ENCODE measurements at regions not wholly inside any gene's neighbourhood (a gene's known extent, or its start where the extent isn't known, plus 50 kb on each side); places are given as distances from the start of the nearest gene placed in this dataset.
A peak's percentile ranks its signal among the peaks of the same experiment; 100 is the strongest.

DNA sequence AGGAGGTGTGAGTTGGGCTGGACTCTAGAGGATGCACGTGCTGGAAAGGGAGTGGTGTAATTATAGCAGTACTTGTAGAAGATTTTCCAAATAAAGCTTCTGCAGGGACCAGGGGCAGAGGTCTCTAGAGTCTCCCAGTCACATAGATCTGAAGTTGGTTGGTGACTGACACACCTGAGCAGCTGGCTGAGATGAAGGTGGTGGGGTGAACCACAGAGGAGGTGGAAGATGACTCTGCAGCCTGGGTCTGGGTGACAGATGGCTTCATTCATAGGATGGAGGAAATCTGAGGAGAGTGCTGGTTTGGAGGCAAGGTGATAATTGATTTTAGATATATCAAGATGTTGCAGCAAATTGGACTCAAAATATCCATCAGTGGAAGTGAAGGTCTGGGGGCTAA, 178.9 kb upstream of the IVNS1ABP start:
- no peak for DNase-seq

GRCh38 chr1:185495007-185495406, 178.0 kb upstream of the IVNS1ABP start:
- DNase-seq, result peak; percentile 15

GRCh38 chr1:185492089-185492825, 175.2 kb upstream of the IVNS1ABP start:
- no peak for DNase-seq

GRCh38 chr1:185491604-185492003, 174.6 kb upstream of the IVNS1ABP start:
- no peak for DNase-seq

DNA sequence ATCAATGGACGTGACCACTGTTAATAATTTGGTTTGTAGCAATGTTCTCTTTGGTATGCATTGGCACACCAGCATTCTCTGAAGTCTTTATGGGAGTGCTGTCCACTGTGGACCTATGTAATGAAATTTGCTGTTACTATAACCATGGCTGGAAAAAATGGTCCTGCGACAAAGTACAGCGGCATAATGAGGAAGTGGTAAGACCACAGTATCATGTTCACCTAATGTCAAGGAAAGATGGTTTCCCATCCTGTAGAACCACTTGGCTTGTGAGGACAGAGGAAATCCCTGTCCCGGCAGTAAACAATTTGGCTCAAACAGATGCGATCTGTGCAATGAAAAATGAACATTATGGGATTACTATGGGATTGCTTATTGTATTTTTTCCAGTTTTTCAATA, 173.9 kb upstream of the IVNS1ABP start:
- DNase-seq, result no peak

DNA sequence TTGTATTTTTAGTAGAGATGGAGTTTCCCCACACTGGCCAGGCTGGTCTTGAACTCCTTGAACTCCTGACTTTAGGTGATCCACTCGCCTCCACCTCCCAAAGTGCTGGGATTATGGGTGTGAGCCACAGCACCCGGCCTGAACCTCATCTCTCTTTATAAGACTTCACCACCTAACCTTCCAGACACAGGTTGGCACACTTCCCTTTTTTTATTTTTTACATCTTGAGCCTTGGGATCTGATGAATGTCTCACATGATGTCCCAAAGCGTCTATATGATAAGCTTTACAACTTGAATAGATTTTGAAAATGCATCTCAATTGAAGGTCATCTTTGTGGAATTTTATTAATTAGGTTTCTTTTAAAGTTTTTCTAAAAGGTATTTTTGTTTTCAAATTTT, 172.4 kb upstream of the IVNS1ABP start:
- no peak for DNase-seq

- no peak for DNase-seq
Measured at GRCh38 chr1:185488808-185489207, 171.8 kb upstream of the IVNS1ABP start.

DNA sequence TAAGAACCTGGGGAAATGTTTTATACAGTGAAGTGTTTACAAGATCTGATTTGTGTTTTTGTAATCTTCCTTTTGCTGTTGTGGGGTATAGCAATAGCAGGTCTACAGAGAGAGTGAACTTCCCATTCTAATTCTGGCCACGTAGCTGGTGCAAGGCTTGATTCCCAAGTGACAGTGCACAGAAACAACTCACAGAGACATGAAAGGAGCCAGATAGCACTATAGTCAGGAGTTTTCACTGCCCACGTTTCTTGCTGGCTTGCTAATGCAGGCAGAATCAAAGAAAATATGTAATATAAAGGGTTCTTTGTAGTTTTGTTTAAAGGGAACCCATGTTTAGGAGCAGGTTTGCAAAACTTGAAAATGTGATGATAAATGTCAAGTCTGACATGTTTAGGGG, 170.9 kb upstream of the IVNS1ABP start:
- no peak for DNase-seq

DNA sequence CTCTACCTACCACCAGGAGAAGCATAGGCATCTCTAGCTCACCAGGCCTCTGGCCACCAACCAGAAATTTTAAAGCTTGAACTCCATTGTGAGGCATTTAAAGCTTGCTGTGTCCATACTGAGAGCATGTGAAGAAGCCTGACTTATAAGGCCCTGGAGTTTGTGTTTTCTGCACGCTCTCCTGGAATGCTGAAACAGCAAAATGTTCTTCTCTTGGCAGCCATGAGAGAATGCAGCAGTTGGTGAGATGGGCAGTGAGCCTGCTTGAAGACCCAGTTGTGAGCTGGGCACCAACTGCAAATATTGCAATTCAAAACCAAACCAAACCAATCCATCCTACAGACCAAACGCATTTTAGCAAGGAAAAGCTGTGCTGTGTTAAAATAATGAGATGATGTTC, 170.0 kb upstream of the IVNS1ABP start:
- DNase-seq, result no peak

DNA sequence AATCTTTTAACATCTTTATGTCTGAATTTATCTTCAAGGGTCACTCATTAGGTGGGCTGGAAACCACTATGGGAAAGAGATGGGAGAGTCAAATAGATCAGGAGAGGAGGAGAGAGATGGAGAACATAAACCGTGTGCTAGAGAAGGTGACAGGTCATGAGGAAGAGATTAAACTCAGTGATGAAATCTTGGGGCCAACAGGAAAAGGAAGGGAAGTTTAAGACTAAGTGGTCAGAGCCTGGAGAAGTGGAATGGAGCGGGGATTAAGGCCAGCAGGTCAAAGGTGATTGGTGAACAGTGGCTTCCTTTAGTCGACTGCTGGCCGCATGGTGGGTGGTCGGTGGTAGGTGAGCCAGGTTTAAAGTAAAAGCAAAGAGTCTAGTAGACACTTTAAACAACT, 169.3 kb upstream of the IVNS1ABP start:
- no peak for DNase-seq

GRCh38 chr1:185483664-185484450, 166.8 kb upstream of the IVNS1ABP start:
- peak; percentile 75 for DNase-seq

- DNase-seq, result no peak
Measured at GRCh38 chr1:185483217-185483616, 166.2 kb upstream of the IVNS1ABP start.

GRCh38 chr1:185480545-185480944, 163.5 kb upstream of the IVNS1ABP start:
- DNase-seq, result no peak

DNA sequence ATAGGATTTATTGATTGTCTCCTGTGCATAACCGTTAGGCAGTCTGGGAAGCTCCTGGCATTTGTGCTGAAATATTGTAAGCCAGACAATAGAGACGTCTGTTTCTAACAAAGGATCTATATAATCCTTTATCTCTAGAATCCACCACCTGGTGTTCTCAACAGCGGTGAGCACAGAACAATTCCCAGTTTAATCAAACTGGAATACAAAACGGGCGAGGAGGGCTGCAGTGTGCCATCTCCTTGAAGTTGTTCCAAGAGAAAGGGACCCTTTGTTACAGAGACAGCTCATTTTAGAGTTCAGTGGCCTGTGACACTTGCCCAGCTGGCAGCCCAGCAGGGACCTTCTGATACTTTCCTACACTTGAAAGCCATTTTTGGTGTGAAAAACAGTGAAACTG, 162.8 kb upstream of the IVNS1ABP start:
- DNase-seq, result no peak

DNA sequence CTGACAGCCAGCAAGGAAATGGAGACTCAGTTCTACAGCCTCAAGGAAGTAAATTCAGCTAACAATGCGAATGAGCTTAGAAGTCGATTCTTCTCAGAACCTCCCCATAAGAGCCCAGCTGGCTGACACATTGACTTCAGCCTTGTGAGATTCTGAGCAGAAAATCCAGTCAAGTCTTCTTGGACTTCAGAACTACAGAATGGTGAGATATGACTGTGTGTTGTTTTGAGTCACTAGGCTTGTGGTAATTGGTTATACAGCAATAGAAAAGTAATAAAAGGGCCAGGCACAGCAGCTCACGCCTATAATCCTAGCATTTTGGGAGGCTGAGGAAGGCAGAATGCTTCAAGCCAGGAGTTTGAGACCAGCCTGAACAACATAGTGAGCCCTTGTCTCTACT, 161.8 kb upstream of the IVNS1ABP start:
- no peak for DNase-seq

- DNase-seq, result no peak
Measured at GRCh38 chr1:185477638-185478580, 160.9 kb upstream of the IVNS1ABP start.

DNA sequence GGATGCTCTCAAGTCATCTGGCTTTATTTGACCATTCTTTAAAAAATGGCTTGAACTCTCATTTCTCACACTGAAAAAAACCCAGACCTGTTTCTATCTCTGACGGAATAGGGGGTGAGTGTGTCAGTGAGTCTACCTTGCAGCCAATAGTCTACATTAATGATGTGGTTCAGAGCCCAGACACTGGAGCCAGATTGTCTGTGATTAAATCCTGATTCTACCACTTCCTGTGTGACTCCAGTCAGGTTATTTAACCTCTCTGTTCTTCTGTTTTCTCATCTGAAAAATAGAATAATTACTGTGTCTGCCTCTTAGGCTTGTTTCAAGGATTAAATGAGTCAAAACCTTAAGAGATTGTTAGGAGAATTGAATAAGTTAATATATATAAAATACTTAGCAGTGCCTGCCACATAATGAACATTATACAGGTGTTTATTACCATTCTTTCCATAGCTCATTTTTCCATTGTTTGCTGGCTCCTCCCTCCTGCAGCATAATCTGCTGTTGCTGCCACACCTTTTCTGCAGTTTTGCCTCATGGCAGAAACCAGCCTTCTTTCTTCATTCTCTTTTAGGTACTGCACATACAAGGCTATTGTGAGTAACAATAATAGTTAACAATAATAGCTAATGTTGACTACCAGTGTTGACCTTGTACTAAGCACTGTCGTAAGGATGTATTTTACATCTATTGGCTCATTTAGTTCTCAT, 157.6 kb upstream of the IVNS1ABP start:
- DNase-seq, result no peak

DNA sequence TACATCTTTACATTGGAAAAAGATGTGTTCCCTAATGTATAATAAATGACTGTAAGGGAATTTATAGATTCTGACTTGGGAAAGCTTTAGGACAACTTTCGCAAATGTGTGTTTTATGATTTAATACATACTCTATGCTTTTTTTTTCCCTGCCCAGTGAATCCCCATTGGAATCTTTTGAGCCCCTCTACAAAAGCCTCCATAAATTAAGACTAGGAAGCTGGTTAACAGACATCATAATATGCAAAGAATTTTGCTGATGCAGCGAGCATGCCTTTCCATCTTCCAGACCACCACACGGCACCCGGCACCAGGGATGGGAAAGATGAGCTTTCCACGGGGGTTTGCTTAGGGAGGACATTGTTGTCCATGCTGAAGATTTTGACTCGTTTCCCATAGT, 156.1 kb upstream of the IVNS1ABP start:
- DNase-seq, result no peak

GRCh38 chr1:185468626-185469025, 151.6 kb upstream of the IVNS1ABP start:
- DNase-seq, result no peak

- no peak for DNase-seq
Measured at GRCh38 chr1:185467122-185467521, 150.1 kb upstream of the IVNS1ABP start.

- peak; percentile 65 for DNase-seq
Measured at GRCh38 chr1:185464777-185465176, 147.7 kb upstream of the IVNS1ABP start.

GRCh38 chr1:185463433-185463832, 146.4 kb upstream of the IVNS1ABP start:
- no peak for DNase-seq

DNA sequence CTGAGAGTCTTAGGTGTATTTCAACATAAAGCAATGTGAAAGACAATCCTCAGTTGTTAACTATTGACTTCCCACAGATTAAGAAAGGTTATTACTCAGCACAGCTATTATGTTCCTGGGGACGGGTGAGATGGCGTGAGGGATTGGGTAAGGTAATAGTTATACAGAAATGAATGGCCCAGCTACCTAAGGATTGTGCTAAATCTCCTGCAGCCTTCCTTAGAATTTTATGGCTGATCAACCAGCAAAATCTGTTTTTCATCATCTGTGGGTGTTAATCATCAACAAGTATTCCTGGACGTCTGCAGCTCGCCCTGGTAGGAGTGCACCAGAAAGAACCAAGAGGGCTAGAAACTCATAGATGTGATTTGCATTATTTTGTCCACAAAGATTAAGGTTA, 146.0 kb upstream of the IVNS1ABP start:
- DNase-seq, result no peak
